ENCODE measurements at regions not wholly inside any gene's neighbourhood (a gene's known extent, or its start where the extent isn't known, plus 50 kb on each side); places are given as distances from the start of the nearest gene placed in this dataset.

DNA sequence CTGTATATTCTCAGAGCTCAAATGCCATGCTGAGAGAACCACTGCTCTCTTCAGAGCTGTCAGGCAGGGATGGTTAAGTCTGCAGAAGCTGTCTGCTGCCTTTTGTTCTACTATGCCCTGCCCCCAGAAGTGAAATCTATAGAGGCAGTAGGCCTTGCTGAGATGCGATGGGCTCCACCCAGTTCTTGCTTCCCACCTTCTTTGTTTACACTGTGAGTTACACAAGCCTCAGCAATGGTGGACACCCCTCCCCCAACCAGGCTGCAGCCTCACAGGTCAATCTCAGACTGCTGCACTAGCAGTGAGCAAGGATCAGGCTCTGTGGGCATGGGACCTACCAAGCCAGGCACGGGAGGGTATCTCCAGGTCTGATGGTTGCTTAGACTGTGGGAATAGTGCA is 271.6 kb downstream of the CENPC start:
- H4K20me1 ChIP-seq (ENCODE audit: control insufficient read depth, extremely low read depth, insufficient read depth, low read length), result no peaks in the 10 kb centered on the region
- no peaks in the 10 kb centered on the region for H3K4me1 ChIP-seq (ENCODE audit: control insufficient read depth, extremely low read depth, insufficient read depth, low read length)
- no peak for DNase-seq (ENCODE audit: low read depth in 2 of 2)
- H3K9me3 ChIP-seq (ENCODE audit: control insufficient read depth, insufficient read depth, low read depth, low read length), result no peaks in the 10 kb centered on the region
- H3K36me3 ChIP-seq (ENCODE audit: control insufficient read depth, insufficient read depth, low read length), result no peaks in the 10 kb centered on the region
- no peak overlapping the region for H3K4me3 ChIP-seq (replicated peaks in 1 of 4; ENCODE audit: control extremely low read depth in 1 of 4, insufficient read depth in 1 of 4, low read depth in 3 of 4, low read length in 4 of 4)
- H3K27me3 ChIP-seq (ENCODE audit: control insufficient read depth, insufficient read depth, low read length), result no peaks in the 10 kb centered on the region
- no peak for TF ChIP-seq EZH2 (IDR thresholded peaks at IDR 0.05; ENCODE audit: low read length, missing control alignments)
- TF ChIP-seq, protein P1, sequence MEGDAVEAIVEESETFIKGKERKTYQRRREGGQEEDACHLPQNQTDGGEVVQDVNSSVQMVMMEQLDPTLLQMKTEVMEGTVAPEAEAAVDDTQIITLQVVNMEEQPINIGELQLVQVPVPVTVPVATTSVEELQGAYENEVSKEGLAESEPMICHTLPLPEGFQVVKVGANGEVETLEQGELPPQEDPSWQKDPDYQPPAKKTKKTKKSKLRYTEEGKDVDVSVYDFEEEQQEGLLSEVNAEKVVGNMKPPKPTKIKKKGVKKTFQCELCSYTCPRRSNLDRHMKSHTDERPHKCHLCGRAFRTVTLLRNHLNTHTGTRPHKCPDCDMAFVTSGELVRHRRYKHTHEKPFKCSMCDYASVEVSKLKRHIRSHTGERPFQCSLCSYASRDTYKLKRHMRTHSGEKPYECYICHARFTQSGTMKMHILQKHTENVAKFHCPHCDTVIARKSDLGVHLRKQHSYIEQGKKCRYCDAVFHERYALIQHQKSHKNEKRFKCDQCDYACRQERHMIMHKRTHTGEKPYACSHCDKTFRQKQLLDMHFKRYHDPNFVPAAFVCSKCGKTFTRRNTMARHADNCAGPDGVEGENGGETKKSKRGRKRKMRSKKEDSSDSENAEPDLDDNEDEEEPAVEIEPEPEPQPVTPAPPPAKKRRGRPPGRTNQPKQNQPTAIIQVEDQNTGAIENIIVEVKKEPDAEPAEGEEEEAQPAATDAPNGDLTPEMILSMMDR (conservative IDR thresholded peaks at IDR 0.05 in 1 of 2, IDR thresholded peaks at IDR 0.05 in 1 of 2; ENCODE audit: low read depth in 1 of 2, low read length in 2 of 2), result no peak
- no peak overlapping the region for H3K4me2 ChIP-seq (ENCODE audit: extremely low read depth, insufficient read depth, low read length)
- H3K9ac ChIP-seq (ENCODE audit: insufficient read depth, low read length), result no peak overlapping the region
- no peak overlapping the region for H2AFZ ChIP-seq (ENCODE audit: low read length)
- H3K27ac ChIP-seq (ENCODE audit: insufficient read depth, low read length), result no peak overlapping the region
- no peaks in the 10 kb centered on the region for H3K79me2 ChIP-seq (ENCODE audit: control insufficient read depth, insufficient read depth, low read length)

DNA sequence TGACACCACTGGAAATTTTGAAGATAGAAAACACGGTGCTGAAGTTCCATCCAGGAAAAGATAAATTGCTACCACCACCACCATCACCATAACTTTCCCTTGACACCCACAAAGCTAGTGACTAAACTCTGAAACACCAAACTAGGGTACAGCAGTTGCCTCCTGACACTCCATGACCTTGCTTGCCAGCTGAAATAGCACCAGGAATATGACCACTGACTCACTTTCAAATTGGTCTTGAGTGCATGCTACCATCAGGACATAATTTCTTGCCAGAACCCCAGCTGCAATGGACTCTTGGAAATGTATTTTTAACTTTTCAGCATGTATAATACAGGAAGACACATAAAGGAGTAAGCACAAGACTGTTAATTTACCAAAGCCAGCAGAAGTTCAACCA is 283.3 kb downstream of the CENPC start:
- no peaks in the 10 kb centered on the region for H3K4me1 ChIP-seq (ENCODE audit: control insufficient read depth, extremely low read depth, insufficient read depth, low read length)
- H3K9me3 ChIP-seq (ENCODE audit: control insufficient read depth, insufficient read depth, low read depth, low read length), result no peaks in the 10 kb centered on the region
- no peak overlapping the region for H3K4me2 ChIP-seq (ENCODE audit: extremely low read depth, insufficient read depth, low read length)
- H3K27ac ChIP-seq (ENCODE audit: insufficient read depth, low read length), result no peak overlapping the region
- no peaks in the 10 kb centered on the region for H3K36me3 ChIP-seq (ENCODE audit: control insufficient read depth, insufficient read depth, low read length)
- no peak overlapping the region for H3K4me3 ChIP-seq (replicated peaks in 1 of 4; ENCODE audit: control extremely low read depth in 1 of 4, insufficient read depth in 1 of 4, low read depth in 3 of 4, low read length in 4 of 4)
- no peak overlapping the region for H3K9ac ChIP-seq (ENCODE audit: insufficient read depth, low read length)
- H4K20me1 ChIP-seq (ENCODE audit: control insufficient read depth, extremely low read depth, insufficient read depth, low read length), result no peaks in the 10 kb centered on the region
- DNase-seq (ENCODE audit: low read depth in 2 of 2), result no peak
- no peaks in the 10 kb centered on the region for H3K79me2 ChIP-seq (ENCODE audit: control insufficient read depth, insufficient read depth, low read length)
- no peak overlapping the region for H2AFZ ChIP-seq (ENCODE audit: low read length)
- no peak for TF ChIP-seq EZH2 (IDR thresholded peaks at IDR 0.05; ENCODE audit: low read length, missing control alignments)
- TF ChIP-seq, protein P1 (conservative IDR thresholded peaks at IDR 0.05 in 1 of 2, IDR thresholded peaks at IDR 0.05 in 1 of 2; ENCODE audit: low read depth in 1 of 2, low read length in 2 of 2), result no peak
- H3K27me3 ChIP-seq (ENCODE audit: control insufficient read depth, insufficient read depth, low read length), result no peaks in the 10 kb centered on the region

DNA sequence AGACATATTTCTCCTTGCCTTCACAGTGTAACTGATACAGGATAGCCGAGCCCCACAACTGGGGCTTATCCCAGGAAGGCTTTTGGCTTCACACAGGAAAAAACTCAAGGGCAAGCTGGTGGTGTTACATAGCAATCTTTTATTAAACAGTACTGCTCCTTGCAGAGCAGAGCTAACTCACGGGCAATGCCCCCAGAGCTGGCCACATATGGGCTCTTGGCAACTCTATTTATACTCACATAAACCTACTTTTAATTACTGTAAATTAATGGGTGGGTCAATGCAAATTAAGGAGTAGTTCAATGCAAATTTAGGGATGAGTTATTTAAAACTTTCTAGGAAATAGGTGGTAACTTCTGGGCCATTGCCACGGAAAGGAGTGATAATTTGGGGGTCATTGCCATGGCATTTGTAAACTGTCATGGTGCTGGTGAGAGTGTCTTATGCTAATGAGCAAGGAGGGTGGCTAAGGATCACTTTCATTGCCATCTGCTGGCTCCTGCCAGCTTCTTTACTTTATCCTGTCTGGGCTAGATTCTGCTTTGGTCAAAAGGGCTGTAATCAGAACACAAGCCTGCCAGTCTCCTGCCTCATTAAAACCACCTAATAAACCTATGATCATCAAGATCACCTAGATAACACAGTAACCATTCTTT is 288.8 kb downstream of the CENPC start:
- no peaks in the 10 kb centered on the region for H3K9me3 ChIP-seq (ENCODE audit: control insufficient read depth, insufficient read depth, low read depth, low read length)
- no peaks in the 10 kb centered on the region for H3K27me3 ChIP-seq (ENCODE audit: control insufficient read depth, insufficient read depth, low read length)
- H4K20me1 ChIP-seq (ENCODE audit: control insufficient read depth, extremely low read depth, insufficient read depth, low read length), result no peaks in the 10 kb centered on the region
- no peaks in the 10 kb centered on the region for H3K36me3 ChIP-seq (ENCODE audit: control insufficient read depth, insufficient read depth, low read length)
- H2AFZ ChIP-seq (ENCODE audit: low read length), result no peak overlapping the region
- H3K79me2 ChIP-seq (ENCODE audit: control insufficient read depth, insufficient read depth, low read length), result no peaks in the 10 kb centered on the region
- H3K27ac ChIP-seq (ENCODE audit: insufficient read depth, low read length), result no peak overlapping the region
- H3K4me2 ChIP-seq (ENCODE audit: extremely low read depth, insufficient read depth, low read length), result no peak overlapping the region
- no peak for DNase-seq (ENCODE audit: low read depth in 2 of 2)
- H3K4me1 ChIP-seq (ENCODE audit: control insufficient read depth, extremely low read depth, insufficient read depth, low read length), result no peaks in the 10 kb centered on the region
- TF ChIP-seq, protein P1 (conservative IDR thresholded peaks at IDR 0.05 in 1 of 2, IDR thresholded peaks at IDR 0.05 in 1 of 2; ENCODE audit: low read depth in 1 of 2, low read length in 2 of 2), result no peak
- no peak for TF ChIP-seq EZH2 (IDR thresholded peaks at IDR 0.05; ENCODE audit: low read length, missing control alignments)
- H3K4me3 ChIP-seq (replicated peaks in 1 of 4; ENCODE audit: control extremely low read depth in 1 of 4, insufficient read depth in 1 of 4, low read depth in 3 of 4, low read length in 4 of 4), result no peak overlapping the region
- no peak overlapping the region for H3K9ac ChIP-seq (ENCODE audit: insufficient read depth, low read length)
